Ishikawa (cell line): ENCODE measurements at regions not wholly inside any gene's neighbourhood (a gene's known extent, or its start where the extent isn't known, plus 50 kb on each side); places are given as distances from the start of the nearest gene placed in this dataset.

Experiments
- CEBPB ChIP-seq: IDR thresholded peaks from 2 replicates; pipeline ENCODE4 v1.6.1; 2012
- CREB1 ChIP-seq: IDR thresholded peaks from 2 replicates; pipeline ENCODE4 v1.6.1; 2012; ENCODE audit warnings: low read depth
- EGR1 ChIP-seq: IDR thresholded peaks from 2 replicates; pipeline ENCODE4 v1.6.1; 2012
- EP300 ChIP-seq: IDR thresholded peaks from 2 replicates; pipeline ENCODE4 v1.6.1; 2012; ENCODE audit warnings: borderline replicate concordance
- FOXM1 ChIP-seq: IDR thresholded peaks from 2 replicates; pipeline ENCODE4 v1.6.1; 2012; ENCODE audit warnings: low read depth, borderline replicate concordance
- MAX ChIP-seq: IDR thresholded peaks from 2 replicates; pipeline ENCODE4 v1.6.1; 2012
- NFIC ChIP-seq: IDR thresholded peaks from 2 replicates; pipeline ENCODE4 v1.6.1; 2012
- RAD21 ChIP-seq: IDR thresholded peaks from 2 replicates; pipeline ENCODE4 v1.6.1; 2012; ENCODE audit warnings: low read depth
- REST ChIP-seq: IDR thresholded peaks from 2 replicates; pipeline ENCODE4 v1.6.1; 2012; ENCODE audit warnings: low read depth, mild to moderate bottlenecking
- TAF1 ChIP-seq: IDR thresholded peaks from 2 replicates; pipeline ENCODE4 v1.6.1; 2012; ENCODE audit warnings: low read depth, mild to moderate bottlenecking
- TCF12 ChIP-seq: IDR thresholded peaks from 2 replicates; pipeline ENCODE4 v1.6.1; 2012; ENCODE audit warnings: low read depth
- TEAD4 ChIP-seq: IDR thresholded peaks from 2 replicates; pipeline ENCODE4 v1.6.1; 2012
- YY1 ChIP-seq: IDR thresholded peaks from 2 replicates; pipeline ENCODE4 v1.6.1; 2012; ENCODE audit warnings: low read depth
- ZBTB7A ChIP-seq: IDR thresholded peaks from 2 replicates; pipeline ENCODE4 v1.6.1; 2012; ENCODE audit warnings: low read depth
- TF ChIP-seq, protein P1 (sequence below): IDR thresholded peaks from 2 replicates; pipeline ENCODE4 v1.6.1; 2012

- TF ChIP-seq REST (no peak), FOXM1 (no peak), CREB1 (no peak), EP300 (no peak), YY1 (no peak), TAF1 (no peak), EGR1 (no peak), TEAD4 (no peak), MAX (no peak), TCF12 (no peak), ZBTB7A (no peak), NFIC (no peak), RAD21 (no peak), CEBPB (no peak)
- TF ChIP-seq, protein P1, sequence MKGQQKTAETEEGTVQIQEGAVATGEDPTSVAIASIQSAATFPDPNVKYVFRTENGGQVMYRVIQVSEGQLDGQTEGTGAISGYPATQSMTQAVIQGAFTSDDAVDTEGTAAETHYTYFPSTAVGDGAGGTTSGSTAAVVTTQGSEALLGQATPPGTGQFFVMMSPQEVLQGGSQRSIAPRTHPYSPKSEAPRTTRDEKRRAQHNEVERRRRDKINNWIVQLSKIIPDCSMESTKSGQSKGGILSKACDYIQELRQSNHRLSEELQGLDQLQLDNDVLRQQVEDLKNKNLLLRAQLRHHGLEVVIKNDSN = no peak
These were observed 130.2 kb upstream of the DLX2 start for GRCh38 chr2:172232708-172233396.

- TF ChIP-seq, protein P1 = no peak
- no peak for TF ChIP-seq RAD21
- TF ChIP-seq TAF1 = no peak
- no peak for TF ChIP-seq CREB1
- no peak for TF ChIP-seq REST
- no peak for TF ChIP-seq TEAD4
- no peak for TF ChIP-seq NFIC
- TF ChIP-seq EP300 = no peak
- TF ChIP-seq YY1 = no peak
- TF ChIP-seq EGR1 = no peak
- no peak for TF ChIP-seq TCF12
- no peak for TF ChIP-seq FOXM1
These were observed 131.5 kb upstream of the DLX2 start for GRCh38 chr2:172233987-172234715.

GRCh38 chr2:172234716-172235691 is 132.3 kb upstream of the DLX2 start:
- TF ChIP-seq TAF1 = no peak
- TF ChIP-seq EP300 = no peak
- TF ChIP-seq RAD21 = no peak
- TF ChIP-seq TCF12 = no peak

DNA sequence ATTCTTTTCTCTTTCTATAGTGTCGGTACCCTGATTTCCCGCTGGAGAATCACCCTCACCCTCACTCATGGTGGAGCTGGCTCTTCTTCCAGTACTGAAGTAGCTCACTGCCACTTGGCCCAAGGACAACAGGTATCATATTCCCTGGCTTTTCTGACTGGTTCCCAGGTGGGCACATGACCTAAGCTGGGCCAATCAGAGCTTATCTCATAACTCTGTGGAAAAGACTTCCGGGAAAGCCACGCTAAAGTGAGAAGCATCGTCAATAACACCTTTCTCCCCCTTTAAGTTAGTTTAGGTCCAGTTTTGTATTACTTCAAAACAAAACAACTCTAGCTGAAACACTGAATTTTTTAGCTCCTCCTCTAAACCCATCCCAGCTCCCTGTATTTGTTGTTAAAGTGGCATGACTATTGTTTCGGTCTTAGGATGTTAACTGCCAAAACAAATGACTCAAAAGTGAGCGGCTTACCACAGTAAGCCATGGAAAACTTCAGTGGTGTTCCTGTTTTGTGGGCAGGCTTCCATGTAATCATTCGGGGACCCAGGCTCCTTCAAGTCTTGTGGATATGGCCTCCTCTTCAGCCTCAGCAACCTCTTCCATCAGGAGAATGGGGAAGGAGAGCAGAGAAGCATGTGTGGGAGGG is 137.4 kb upstream of the DLX2 start:
- no peak for TF ChIP-seq RAD21
- TF ChIP-seq, protein P1 = peak; percentile 77

- TF ChIP-seq ZBTB7A = no peak
- TF ChIP-seq TEAD4 = no peak
- TF ChIP-seq TCF12 = no peak
- no peak for TF ChIP-seq CREB1
- TF ChIP-seq TAF1 = no peak
- TF ChIP-seq, protein P1 = no peak
These were observed 138.5 kb upstream of the DLX2 start for GRCh38 chr2:172241222-172241621.
